Type B pancreatic cell (in vitro differentiated cells): ENCODE measurements at regions not wholly inside any gene's neighbourhood (a gene's known extent, or its start where the extent isn't known, plus 50 kb on each side); places are given as distances from the start of the nearest gene placed in this dataset.

Experiments used
- DNase-seq: peaks from one replicate; pipeline ENCODE4 v3.0.0; 2021; ENCODE audit warnings: mixed read lengths; ENCODE audit not compliant: unreplicated experiment; ENCODE audit errors: extremely low spot score
- H3K27ac Mint-ChIP-seq: 2 replicates; pipeline ENCODE4 v1.8.0; 2021; ENCODE audit warnings: mild to moderate bottlenecking, mixed read lengths
- H3K27me3 Mint-ChIP-seq: 2 replicates; pipeline ENCODE4 v1.8.0; 2021; ENCODE audit warnings: mixed read lengths
- H3K36me3 Mint-ChIP-seq: 2 replicates; pipeline ENCODE4 v1.8.0; 2021; ENCODE audit warnings: mixed read lengths
- H3K4me1 Mint-ChIP-seq: one replicate; pipeline ENCODE4 v1.8.0; 2021; ENCODE audit warnings: mixed read lengths; ENCODE audit not compliant: unreplicated experiment
- H3K4me3 Mint-ChIP-seq: 2 replicates; pipeline ENCODE4 v1.8.0; 2021; ENCODE audit warnings: mild to moderate bottlenecking, mixed read lengths
- H3K9me3 Mint-ChIP-seq: 2 replicates; pipeline ENCODE4 v1.8.0; 2021; ENCODE audit warnings: mixed read lengths
- CTCF ChIP-seq: fragments of 200-600 bp; sonication (generic); conservative IDR thresholded peaks from 2 replicates; pipeline ENCODE4 v1.5.0; 2021; ENCODE audit warnings: antibody characterized with exemption, mild to moderate bottlenecking

GRCh38 chr1:106524631-106525030 is 531.8 kb upstream of the PRMT6 start:
- peaks cover 5% of the 10 kb centered on the region for H3K4me1 Mint-ChIP-seq
- H3K4me3 Mint-ChIP-seq, result no peak overlapping the region
- no peak for DNase-seq
- H3K27ac Mint-ChIP-seq, result no peak overlapping the region
- TF ChIP-seq CTCF, result no peak
- no peaks in the 10 kb centered on the region for H3K36me3 Mint-ChIP-seq
- H3K27me3 Mint-ChIP-seq, result no peaks in the 10 kb centered on the region
- H3K9me3 Mint-ChIP-seq, result no peaks in the 10 kb centered on the region

- TF ChIP-seq CTCF, result no peak
- H3K9me3 Mint-ChIP-seq, result peaks cover 1% of the 10 kb centered on the region
- DNase-seq, result no peak
- no peaks in the 10 kb centered on the region for H3K27me3 Mint-ChIP-seq
- H3K4me3 Mint-ChIP-seq, result no peak overlapping the region
- H3K4me1 Mint-ChIP-seq, result peaks cover 5% of the 10 kb centered on the region
- no peaks in the 10 kb centered on the region for H3K36me3 Mint-ChIP-seq
- no peak overlapping the region for H3K27ac Mint-ChIP-seq
Measured at GRCh38 chr1:106526650-106527049, 529.8 kb upstream of the PRMT6 start.

GRCh38 chr1:106534612-106535011 is 521.9 kb upstream of the PRMT6 start:
- peaks cover 8% of the 10 kb centered on the region for H3K9me3 Mint-ChIP-seq
- no peaks in the 10 kb centered on the region for H3K36me3 Mint-ChIP-seq
- H3K4me1 Mint-ChIP-seq, result no peaks in the 10 kb centered on the region
- no peak for DNase-seq
- no peaks in the 10 kb centered on the region for H3K27me3 Mint-ChIP-seq
- TF ChIP-seq CTCF, result peak; percentile 44
- no peak overlapping the region for H3K27ac Mint-ChIP-seq
- H3K4me3 Mint-ChIP-seq, result no peak overlapping the region

- TF ChIP-seq CTCF, result no peak
- DNase-seq, result no peak
- Mint-ChIP-seq H3K36me3 (no peaks in the 10 kb centered on the region), H3K9me3 (peaks cover 13% of the 10 kb centered on the region), H3K27me3 (no peaks in the 10 kb centered on the region), H3K4me3 (no peak overlapping the region), H3K4me1 (no peaks in the 10 kb centered on the region), H3K27ac (no peak overlapping the region)
Measured at GRCh38 chr1:106536741-106537140, 519.7 kb upstream of the PRMT6 start.

GRCh38 chr1:106548726-106549125 is 507.7 kb upstream of the PRMT6 start:
- no peaks in the 10 kb centered on the region for H3K9me3 Mint-ChIP-seq
- no peak for TF ChIP-seq CTCF

GRCh38 chr1:106554294-106554693 is 502.2 kb upstream of the PRMT6 start:
- TF ChIP-seq CTCF, result no peak
- no peak overlapping the region for H3K4me3 Mint-ChIP-seq
- H3K27ac Mint-ChIP-seq, result no peak overlapping the region
- H3K9me3 Mint-ChIP-seq, result peaks cover 9% of the 10 kb centered on the region
- no peaks in the 10 kb centered on the region for H3K27me3 Mint-ChIP-seq
- no peaks in the 10 kb centered on the region for H3K4me1 Mint-ChIP-seq
- H3K36me3 Mint-ChIP-seq, result no peaks in the 10 kb centered on the region
- no peak for DNase-seq

More at GRCh38 chr1:106548726-106549125, 507.7 kb upstream of the PRMT6 start:
- H3K27me3 Mint-ChIP-seq, result no peaks in the 10 kb centered on the region
- DNase-seq, result no peak
- H3K36me3 Mint-ChIP-seq, result no peaks in the 10 kb centered on the region
- H3K27ac Mint-ChIP-seq, result no peak overlapping the region
- no peaks in the 10 kb centered on the region for H3K4me1 Mint-ChIP-seq
- no peak overlapping the region for H3K4me3 Mint-ChIP-seq
